Uterus (tissue), 3 donors: ENCODE measurements at regions not wholly inside any gene's neighbourhood (a gene's known extent, or its start where the extent isn't known, plus 50 kb on each side); places are given as distances from the start of the nearest gene placed in this dataset.

Experiments
- DNase-seq, 2 donors: peaks; one replicate each; pipeline ENCODE4 v3.0.0-alpha.2; 2019 to 2020
- H3K27ac ChIP-seq, 2 donors: fragments of 200-600 bp; sonication (generic); 1 replicate in 1 of 2; 2 replicates in 1 of 2; pipeline ENCODE4 v1.5.1; 2016 to 2018
- H3K27me3 ChIP-seq, 2 donors: fragments of 200-600 bp; sonication (generic); one replicate each; pipeline ENCODE4 v1.5.1; 2018 to 2019; ENCODE audit warnings: control low read depth in 1 of 2
- H3K36me3 ChIP-seq, 2 donors: fragments of 200-600 bp; sonication (generic); one replicate each; pipeline ENCODE4 v1.5.1; 2019; ENCODE audit warnings: control low read depth in 1 of 2
- H3K4me1 ChIP-seq, 2 donors: fragments of 200-600 bp; sonication (generic); one replicate each; pipeline ENCODE4 v1.5.1; 2018 to 2019; ENCODE audit warnings: control low read depth in 1 of 2
- H3K4me3 ChIP-seq, 2 donors: fragments of 200-600 bp; sonication (generic); 1 replicate in 1 of 2; 2 replicates in 1 of 2; pipeline ENCODE4 v1.5.1; 2018 to 2019; ENCODE audit warnings: mild to moderate bottlenecking in 1 of 2
- H3K9me3 ChIP-seq, 2 donors: fragments of 200-600 bp; sonication (generic); one replicate each; pipeline ENCODE4 v1.5.1; 2019; ENCODE audit warnings: control low read depth in 1 of 2
- POLR2A ChIP-seq, 2 donors: fragments of 450-650 bp; IDR thresholded peaks; one replicate each; pipeline ENCODE4 v1.6.1; 2016; ENCODE audit warnings: antibody characterized with exemption in 2 of 2, mild to moderate bottlenecking in 1 of 2, moderate library complexity in 1 of 2
- intact Hi-C: fragments of 100-400 bp; cut with DNase I; formaldehyde crosslinking; loops from one replicate; pipeline ENCODE4 v1.15.1; 2023; ENCODE audit warnings: low total_unique reads
- TF ChIP-seq, protein P1 (sequence below), 4 experiments: fragments of 200-600 bp in 2 of 4; fragments of 450-650 bp in 2 of 4; sonication (generic) in 2 of 4; IDR thresholded peaks; one replicate each; pipeline ENCODE4 v1.5.1; 2016 to 2019; ENCODE audit warnings: antibody characterized with exemption in 4 of 4, mild to moderate bottlenecking in 2 of 4, moderate library complexity in 1 of 4
- donor health status: DM: yes; HTN: yes; CAD: no.

GRCh38 chr6:40678941-40679340 lies 91.8 kb upstream of the LRFN2 start:
- H3K36me3 ChIP-seq: no peaks in the 10 kb centered on the region
- H3K4me1 ChIP-seq: no peaks in the 10 kb centered on the region
- no peaks in the 10 kb centered on the region for H3K27me3 ChIP-seq
- no peak overlapping the region for H3K27ac ChIP-seq
- no peak for DNase-seq
- H3K4me3 ChIP-seq: no peak overlapping the region
- TF ChIP-seq, protein P1, sequence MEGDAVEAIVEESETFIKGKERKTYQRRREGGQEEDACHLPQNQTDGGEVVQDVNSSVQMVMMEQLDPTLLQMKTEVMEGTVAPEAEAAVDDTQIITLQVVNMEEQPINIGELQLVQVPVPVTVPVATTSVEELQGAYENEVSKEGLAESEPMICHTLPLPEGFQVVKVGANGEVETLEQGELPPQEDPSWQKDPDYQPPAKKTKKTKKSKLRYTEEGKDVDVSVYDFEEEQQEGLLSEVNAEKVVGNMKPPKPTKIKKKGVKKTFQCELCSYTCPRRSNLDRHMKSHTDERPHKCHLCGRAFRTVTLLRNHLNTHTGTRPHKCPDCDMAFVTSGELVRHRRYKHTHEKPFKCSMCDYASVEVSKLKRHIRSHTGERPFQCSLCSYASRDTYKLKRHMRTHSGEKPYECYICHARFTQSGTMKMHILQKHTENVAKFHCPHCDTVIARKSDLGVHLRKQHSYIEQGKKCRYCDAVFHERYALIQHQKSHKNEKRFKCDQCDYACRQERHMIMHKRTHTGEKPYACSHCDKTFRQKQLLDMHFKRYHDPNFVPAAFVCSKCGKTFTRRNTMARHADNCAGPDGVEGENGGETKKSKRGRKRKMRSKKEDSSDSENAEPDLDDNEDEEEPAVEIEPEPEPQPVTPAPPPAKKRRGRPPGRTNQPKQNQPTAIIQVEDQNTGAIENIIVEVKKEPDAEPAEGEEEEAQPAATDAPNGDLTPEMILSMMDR (IDR thresholded peaks at IDR 0.05): no peak
- no peak for TF ChIP-seq POLR2A (IDR thresholded peaks at IDR 0.05)
- intact Hi-C loops: no loop called here
- H3K9me3 ChIP-seq: no peaks in the 10 kb centered on the region

DNA sequence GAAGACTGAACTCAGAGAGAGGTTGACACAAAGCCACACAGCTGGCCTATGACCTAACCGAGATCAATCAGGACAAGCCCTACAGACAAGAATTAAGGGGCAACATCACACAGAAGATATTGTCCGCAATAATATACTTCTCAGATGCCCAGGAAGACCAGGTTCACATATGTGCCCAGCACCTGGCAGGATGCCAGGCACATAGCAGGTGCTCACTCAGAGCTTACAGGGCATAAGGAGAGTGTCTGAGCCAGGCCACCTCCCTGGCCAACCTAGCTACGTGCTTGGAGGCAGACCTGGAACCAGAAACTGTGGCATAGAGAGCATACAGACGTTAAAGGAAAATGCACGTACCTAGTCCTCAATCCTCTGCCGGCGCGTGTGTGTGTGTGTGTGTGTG lies 87.0 kb upstream of the LRFN2 start:
- intact Hi-C loops: no loop called here
- no peak overlapping the region for H3K4me3 ChIP-seq
- no peaks in the 10 kb centered on the region for H3K4me1 ChIP-seq
- no peaks in the 10 kb centered on the region for H3K36me3 ChIP-seq
- H3K9me3 ChIP-seq: no peaks in the 10 kb centered on the region
- H3K27ac ChIP-seq: no peak overlapping the region
- no peak for DNase-seq
- no peaks in the 10 kb centered on the region for H3K27me3 ChIP-seq
- TF ChIP-seq, protein P1 (IDR thresholded peaks at IDR 0.05): no peak
- TF ChIP-seq POLR2A (IDR thresholded peaks at IDR 0.05): no peak

GRCh38 chr6:40672087-40672486 lies 84.9 kb upstream of the LRFN2 start:
- Histone ChIP-seq H3K27me3 (no peaks in the 10 kb centered on the region), H3K4me1 (no peaks in the 10 kb centered on the region), H3K9me3 (no peaks in the 10 kb centered on the region), H3K4me3 (no peak overlapping the region), H3K36me3 (no peaks in the 10 kb centered on the region), H3K27ac (no peak overlapping the region)
- DNase-seq: no peak
- TF ChIP-seq POLR2A (IDR thresholded peaks at IDR 0.05): no peak
- intact Hi-C loops: no loop called here

DNA sequence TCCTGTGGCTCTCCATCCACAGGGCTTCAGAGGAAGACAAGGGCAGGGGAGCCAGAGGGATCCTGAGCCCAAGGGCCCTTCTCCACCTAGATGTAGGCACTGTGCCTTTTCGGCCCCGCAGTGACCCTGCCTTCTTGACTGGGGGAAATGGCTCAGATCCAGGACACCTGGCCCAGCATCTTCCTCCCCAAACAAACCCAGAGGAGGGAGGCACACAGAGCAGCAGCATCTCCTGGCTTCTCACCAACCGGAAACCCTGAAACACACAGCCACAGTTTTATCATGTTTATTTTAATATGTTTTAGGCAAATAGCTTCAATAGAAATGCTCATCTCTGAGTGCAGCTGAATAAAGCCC lies 84.5 kb upstream of the LRFN2 start:
- H3K4me3 ChIP-seq: no peak overlapping the region
- no peak overlapping the region for H3K27ac ChIP-seq
- DNase-seq: no peak
- H3K4me1 ChIP-seq: no peaks in the 10 kb centered on the region
- intact Hi-C loops: no loop called here
- H3K36me3 ChIP-seq: no peaks in the 10 kb centered on the region
- H3K9me3 ChIP-seq: no peaks in the 10 kb centered on the region
- no peaks in the 10 kb centered on the region for H3K27me3 ChIP-seq
- TF ChIP-seq, protein P1 (IDR thresholded peaks at IDR 0.05): no peak
- no peak for TF ChIP-seq POLR2A (IDR thresholded peaks at IDR 0.05)

DNA sequence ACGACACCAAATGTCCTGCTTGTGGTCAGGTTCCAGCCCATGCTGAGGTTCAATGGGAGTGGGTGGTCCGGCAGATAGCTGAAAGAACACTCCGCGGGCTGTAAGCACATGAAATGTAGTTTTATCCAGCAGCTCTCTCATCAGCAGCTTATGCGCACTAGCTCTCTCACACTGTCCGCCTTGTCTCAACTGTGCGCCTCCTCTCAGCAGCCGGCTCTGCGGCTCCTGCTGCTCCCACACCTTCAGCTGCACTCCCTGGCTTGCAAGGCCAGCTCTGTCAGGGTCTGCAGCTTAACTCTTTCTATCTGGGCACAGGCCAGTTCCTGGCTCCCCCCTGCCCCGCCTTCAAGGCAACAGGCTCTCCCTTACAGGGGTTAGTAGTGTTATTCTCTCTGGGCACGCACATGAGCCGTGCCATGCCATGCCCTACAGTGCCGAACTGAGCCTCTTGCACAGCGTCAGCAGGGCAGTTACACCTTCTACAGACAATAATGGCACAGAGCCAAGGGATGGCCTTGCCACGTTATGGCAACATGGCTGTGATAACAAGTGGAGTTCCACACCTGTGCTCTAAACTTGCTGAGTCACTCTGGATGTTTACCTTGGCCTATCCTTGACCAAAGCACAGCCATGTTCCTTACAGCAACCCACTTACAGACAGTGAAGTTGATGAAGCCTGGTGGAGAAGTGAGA lies 84.0 kb upstream of the LRFN2 start:
- TF ChIP-seq, protein P1 (IDR thresholded peaks at IDR 0.05): no peak
- TF ChIP-seq POLR2A (IDR thresholded peaks at IDR 0.05): no peak
- DNase-seq: no peak

GRCh38 chr6:40669343-40669742 lies 82.2 kb upstream of the LRFN2 start:
- intact Hi-C loops: no loop called here
- no peak overlapping the region for H3K4me3 ChIP-seq
- TF ChIP-seq, protein P1 (IDR thresholded peaks at IDR 0.05): no peak
- no peak for TF ChIP-seq POLR2A (IDR thresholded peaks at IDR 0.05)
- no peak for DNase-seq
- H3K27me3 ChIP-seq: no peaks in the 10 kb centered on the region
- no peaks in the 10 kb centered on the region for H3K36me3 ChIP-seq
- no peak overlapping the region for H3K27ac ChIP-seq
- no peaks in the 10 kb centered on the region for H3K9me3 ChIP-seq
- no peaks in the 10 kb centered on the region for H3K4me1 ChIP-seq

More for the DNA sequence above, 84.0 kb upstream of the LRFN2 start:
- Histone ChIP-seq H3K36me3 (no peaks in the 10 kb centered on the region), H3K4me3 (no peak overlapping the region), H3K9me3 (no peaks in the 10 kb centered on the region), H3K27me3 (no peaks in the 10 kb centered on the region), H3K4me1 (no peaks in the 10 kb centered on the region), H3K27ac (no peak overlapping the region)
- intact Hi-C loops: no loop called here
